GM12892 (cell line): ENCODE measurements at regions not wholly inside any gene's neighbourhood (a gene's known extent, or its start where the extent isn't known, plus 50 kb on each side); places are given as distances from the start of the nearest gene placed in this dataset.
"Not testable (repeated sequence)": the region's sequence is repeated elsewhere in the genome, so short reads cannot be mapped to it uniquely, and the experiment has no call there.

Source experiments
- DNase-seq: peaks from one replicate; pipeline ENCODE4 v3.0.0; 2011; ENCODE audit not compliant: insufficient read length
- FAIRE-seq: peaks from 2 replicates; lab custom pipeline; 2011; peaks lifted over from hg19 to GRCh38; lab: Jason Lieb, UNC
- POLR2A ChIP-seq: IDR thresholded peaks from 2 replicates; pipeline ENCODE4 v1.6.1; 2011; ENCODE audit warnings: low read depth, low read length, control low read depth
- POLR2AphosphoS5 ChIP-seq: IDR thresholded peaks from 2 replicates; pipeline ENCODE4 v1.6.1; 2011; ENCODE audit warnings: low read depth, low read length, control low read depth
- TAF1 ChIP-seq: IDR thresholded peaks from 2 replicates; pipeline ENCODE4 v1.6.1; 2011; ENCODE audit warnings: low read depth, mild to moderate bottlenecking, control low read depth, low read length, borderline replicate concordance

- DNase-seq (no peak), FAIRE-seq (no peak)
- no peak for TF ChIP-seq POLR2AphosphoS5
- no peak for TF ChIP-seq TAF1
- no peak for TF ChIP-seq POLR2A
These were observed 249.8 kb upstream of the JARID2 start for GRCh38 chr6:14995966-14996602.

GRCh38 chr6:14996892-14997291, 249.0 kb upstream of the JARID2 start:
- FAIRE-seq (no peak), DNase-seq (no peak)
- TF ChIP-seq POLR2A (no peak), TAF1 (no peak), POLR2AphosphoS5 (no peak)

GRCh38 chr6:14997507-14997906, 248.4 kb upstream of the JARID2 start:
- DNase-seq (no peak), FAIRE-seq (no peak)
- no peak for TF ChIP-seq POLR2AphosphoS5
- TF ChIP-seq POLR2A = no peak
- no peak for TF ChIP-seq TAF1

- DNase-seq (no peak), FAIRE-seq (no peak)
- TF ChIP-seq TAF1 = no peak
- no peak for TF ChIP-seq POLR2A
- no peak for TF ChIP-seq POLR2AphosphoS5
These were observed 246.8 kb upstream of the JARID2 start for GRCh38 chr6:14999106-14999505.

- DNase-seq = no peak
- TF ChIP-seq POLR2A = no peak
- no peak for TF ChIP-seq TAF1
- TF ChIP-seq POLR2AphosphoS5 = no peak
- FAIRE-seq = no peak
These were observed 244.5 kb upstream of the JARID2 start for GRCh38 chr6:15001326-15001910.

- FAIRE-seq (no peak), DNase-seq (no peak)
- TF ChIP-seq POLR2AphosphoS5 = no peak
- TF ChIP-seq TAF1 = no peak
- no peak for TF ChIP-seq POLR2A
These were observed 237.6 kb upstream of the JARID2 start for GRCh38 chr6:15008269-15008668.

- FAIRE-seq = no peak
- DNase-seq = no peak
- TF ChIP-seq POLR2AphosphoS5 = no peak
- no peak for TF ChIP-seq TAF1
- no peak for TF ChIP-seq POLR2A
These were observed 230.9 kb upstream of the JARID2 start for GRCh38 chr6:15014958-15015357.

- DNase-seq (no peak), FAIRE-seq (no peak)
- TF ChIP-seq TAF1 (no peak), POLR2AphosphoS5 (no peak), POLR2A (no peak)
These were observed 229.1 kb upstream of the JARID2 start for GRCh38 chr6:15016813-15017212.

- FAIRE-seq = no peak
- TF ChIP-seq TAF1 = no peak
- no peak for TF ChIP-seq POLR2A
- TF ChIP-seq POLR2AphosphoS5 = no peak
- no peak for DNase-seq
These were observed 228.6 kb upstream of the JARID2 start for GRCh38 chr6:15017261-15017660.

GRCh38 chr6:15017803-15018202, 228.1 kb upstream of the JARID2 start:
- FAIRE-seq = no peak
- TF ChIP-seq TAF1 (no peak), POLR2A (no peak)
- no peak for DNase-seq

- FAIRE-seq (no peak), DNase-seq (no peak)
- TF ChIP-seq POLR2AphosphoS5 = no peak
- no peak for TF ChIP-seq TAF1
- TF ChIP-seq POLR2A = no peak
These were observed 225.6 kb upstream of the JARID2 start for GRCh38 chr6:15020119-15020770.

- TF ChIP-seq POLR2AphosphoS5 (no peak), TAF1 (no peak), POLR2A (no peak)
- FAIRE-seq = no peak
- no peak for DNase-seq
These were observed 224.8 kb upstream of the JARID2 start for GRCh38 chr6:15021074-15021473.

- not testable (repeated sequence) for FAIRE-seq, DNase-seq
These were observed 222.9 kb upstream of the JARID2 start for GRCh38 chr6:15023018-15023417.
